Colonic mucosa (tissue), 4 donors: ENCODE measurements at regions not wholly inside any gene's neighbourhood (a gene's known extent, or its start where the extent isn't known, plus 50 kb on each side); places are given as distances from the start of the nearest gene placed in this dataset.

Experiments used
- DNase-seq: peaks from one replicate; pipeline ENCODE4 v3.0.0-alpha.2; 2020
- H3K27ac ChIP-seq: fragments of 200-600 bp; one replicate; pipeline ENCODE4 v1.8.0; 2021
- H3K27me3 ChIP-seq: fragments of 200-600 bp; one replicate; pipeline ENCODE4 v1.8.0; 2021
- H3K36me3 ChIP-seq: fragments of 200-600 bp; one replicate; pipeline ENCODE4 v1.8.0; 2021
- H3K4me1 ChIP-seq: fragments of 200-600 bp; one replicate; pipeline ENCODE4 v1.8.0; 2021; ENCODE audit warnings: mild to moderate bottlenecking
- H3K4me3 ChIP-seq: fragments of 200-600 bp; one replicate; pipeline ENCODE4 v1.8.0; 2021
- H3K9ac ChIP-seq, 2 donors: one replicate each; pipeline ENCODE4 v1.7.0; 2013; ENCODE audit warnings: control low read depth in 2 of 2, low read depth in 2 of 2, low read length in 2 of 2
- H3K9me3 ChIP-seq: fragments of 200-600 bp; one replicate; pipeline ENCODE4 v1.8.0; 2021
- CTCF ChIP-seq: fragments of 200-600 bp; IDR thresholded peaks from one replicate; pipeline ENCODE4 v1.8.0; 2022; ENCODE audit warnings: antibody characterized with exemption, mild to moderate bottlenecking
- intact Hi-C: fragments of 100-400 bp; cut with DNase I; formaldehyde crosslinking; loops from one replicate; pipeline ENCODE4 v1.14.1; 2022
- donor health status: healthy.
- donor health status: DM: no; HTN: no; CAD: no.
- donor health status: DM: no; HTN: no; CAD: no.

- H3K4me1 ChIP-seq = no peaks in the 10 kb centered on the region
- H3K9me3 ChIP-seq = no peaks in the 10 kb centered on the region
- intact Hi-C loops = no loop called here
- no peak for TF ChIP-seq CTCF
- H3K9ac ChIP-seq = no peak overlapping the region
- DNase-seq = no peak
- no peaks in the 10 kb centered on the region for H3K27me3 ChIP-seq
- no peak overlapping the region for H3K4me3 ChIP-seq
- no peaks in the 10 kb centered on the region for H3K36me3 ChIP-seq
- H3K27ac ChIP-seq = no peak overlapping the region
Measured at GRCh38 chr14:48454887-48455286, 779.5 kb upstream of the MDGA2 start.

GRCh38 chr14:48452437-48452995 is 777.1 kb upstream of the MDGA2 start:
- intact Hi-C loops = no loop called here
- no peaks in the 10 kb centered on the region for H3K27me3 ChIP-seq
- H3K27ac ChIP-seq = no peak overlapping the region
- H3K4me3 ChIP-seq = no peak overlapping the region
- no peaks in the 10 kb centered on the region for H3K9me3 ChIP-seq
- no peak for DNase-seq
- H3K9ac ChIP-seq = no peak overlapping the region
- H3K4me1 ChIP-seq = no peaks in the 10 kb centered on the region
- TF ChIP-seq CTCF = no peak
- H3K36me3 ChIP-seq = no peaks in the 10 kb centered on the region

GRCh38 chr14:48435221-48435620 is 759.8 kb upstream of the MDGA2 start:
- intact Hi-C loops = no loop called here
- DNase-seq = no peak
- H3K9ac ChIP-seq = no peak overlapping the region
- H3K4me3 ChIP-seq = no peak overlapping the region
- no peaks in the 10 kb centered on the region for H3K4me1 ChIP-seq
- H3K36me3 ChIP-seq = no peaks in the 10 kb centered on the region
- no peaks in the 10 kb centered on the region for H3K9me3 ChIP-seq
- no peak overlapping the region for H3K27ac ChIP-seq
- no peaks in the 10 kb centered on the region for H3K27me3 ChIP-seq
- no peak for TF ChIP-seq CTCF

GRCh38 chr14:48430805-48431204 is 755.4 kb upstream of the MDGA2 start:
- no peaks in the 10 kb centered on the region for H3K9me3 ChIP-seq
- no peak overlapping the region for H3K9ac ChIP-seq
- H3K27ac ChIP-seq = no peak overlapping the region
- intact Hi-C loops = no loop called here
- H3K4me3 ChIP-seq = no peak overlapping the region
- TF ChIP-seq CTCF = no peak
- H3K36me3 ChIP-seq = no peaks in the 10 kb centered on the region
- no peak for DNase-seq
- H3K27me3 ChIP-seq = no peaks in the 10 kb centered on the region
- H3K4me1 ChIP-seq = no peaks in the 10 kb centered on the region

GRCh38 chr14:48429512-48429911 is 754.1 kb upstream of the MDGA2 start:
- no peaks in the 10 kb centered on the region for H3K27me3 ChIP-seq
- no peak overlapping the region for H3K27ac ChIP-seq
- DNase-seq = no peak
- no peak for TF ChIP-seq CTCF
- no peaks in the 10 kb centered on the region for H3K36me3 ChIP-seq
- H3K4me3 ChIP-seq = no peak overlapping the region
- intact Hi-C loops = no loop called here
- H3K4me1 ChIP-seq = no peaks in the 10 kb centered on the region
- no peak overlapping the region for H3K9ac ChIP-seq
- no peaks in the 10 kb centered on the region for H3K9me3 ChIP-seq
